Vagina (tissue), 2 donors: ENCODE measurements at regions not wholly inside any gene's neighbourhood (a gene's known extent, or its start where the extent isn't known, plus 50 kb on each side); places are given as distances from the start of the nearest gene placed in this dataset.

Experiments
- CTCF ChIP-seq, 3 experiments: fragments of 450-650 bp in 2 of 3; fragments of 200-600 bp in 1 of 3; sonication (generic) in 1 of 3; IDR thresholded peaks; one replicate each; pipeline ENCODE4 v1.5.1; 2017 to 2019; ENCODE audit warnings: antibody characterized with exemption in 3 of 3, mild to moderate bottlenecking in 2 of 3, moderate library complexity in 2 of 3
- POLR2AphosphoS5 ChIP-seq, 2 donors: sonication (generic); formaldehyde crosslinking; IDR thresholded peaks; one replicate each; pipeline ENCODE4 v1.9.0; 2017; ENCODE audit warnings: antibody characterized with exemption in 2 of 2, mild to moderate bottlenecking in 2 of 2, low read depth in 1 of 2; ENCODE audit not compliant: insufficient read depth in 1 of 2

- TF ChIP-seq CTCF (IDR thresholded peaks at IDR 0.05) = no peak
- TF ChIP-seq POLR2AphosphoS5 (IDR thresholded peaks at IDR 0.05; ENCODE audit: insufficient read depth in 1 of 2, low read depth in 1 of 2) = no peak
Measured at GRCh38 chr2:235144291-235144690, 192.5 kb downstream of the SH3BP4 start.
